Gastrocnemius medialis (tissue), 4 donors: ENCODE measurements at regions not wholly inside any gene's neighbourhood (a gene's known extent, or its start where the extent isn't known, plus 50 kb on each side); places are given as distances from the start of the nearest gene placed in this dataset.

Experiments
- POLR2A ChIP-seq, 2 donors: fragments of 450-650 bp; IDR thresholded peaks; one replicate each; pipeline ENCODE4 v1.6.1; 2017; ENCODE audit warnings: antibody characterized with exemption in 2 of 2, mild to moderate bottlenecking in 2 of 2, moderate library complexity in 2 of 2
- TF ChIP-seq, protein P1 (sequence below), 5 experiments: fragments of 450-650 bp in 3 of 5; fragments of 200-600 bp in 2 of 5; sonication (generic) in 2 of 5; IDR thresholded peaks in 4 of 5; conservative IDR thresholded peaks in 1 of 5; 1 replicate in 4 of 5; 2 replicates in 1 of 5; pipeline ENCODE4 v1.5.1; 2016 to 2019; ENCODE audit warnings: antibody characterized with exemption in 5 of 5, mild to moderate bottlenecking in 3 of 5, moderate library complexity in 3 of 5

DNA sequence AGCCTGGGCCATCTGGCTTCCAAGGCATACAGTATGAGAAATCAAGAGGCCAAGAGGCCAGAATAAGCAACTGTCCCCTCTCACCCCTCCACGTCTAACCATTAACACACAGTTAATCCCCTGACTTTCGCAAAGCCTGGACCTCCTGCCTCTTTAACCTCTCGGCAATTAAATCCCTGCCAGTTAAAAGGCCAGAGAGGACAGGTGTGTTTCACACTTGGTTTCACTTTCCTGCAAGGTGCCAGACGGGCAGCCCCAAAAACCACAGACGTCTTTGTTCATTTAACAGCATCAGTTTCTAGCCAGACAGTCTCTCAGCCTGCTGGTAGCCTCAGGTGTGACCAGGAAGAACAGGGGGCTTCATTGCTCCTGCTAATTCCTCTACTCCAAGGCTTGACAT is 91.1 kb upstream of the KIT start:
- TF ChIP-seq, protein P1, sequence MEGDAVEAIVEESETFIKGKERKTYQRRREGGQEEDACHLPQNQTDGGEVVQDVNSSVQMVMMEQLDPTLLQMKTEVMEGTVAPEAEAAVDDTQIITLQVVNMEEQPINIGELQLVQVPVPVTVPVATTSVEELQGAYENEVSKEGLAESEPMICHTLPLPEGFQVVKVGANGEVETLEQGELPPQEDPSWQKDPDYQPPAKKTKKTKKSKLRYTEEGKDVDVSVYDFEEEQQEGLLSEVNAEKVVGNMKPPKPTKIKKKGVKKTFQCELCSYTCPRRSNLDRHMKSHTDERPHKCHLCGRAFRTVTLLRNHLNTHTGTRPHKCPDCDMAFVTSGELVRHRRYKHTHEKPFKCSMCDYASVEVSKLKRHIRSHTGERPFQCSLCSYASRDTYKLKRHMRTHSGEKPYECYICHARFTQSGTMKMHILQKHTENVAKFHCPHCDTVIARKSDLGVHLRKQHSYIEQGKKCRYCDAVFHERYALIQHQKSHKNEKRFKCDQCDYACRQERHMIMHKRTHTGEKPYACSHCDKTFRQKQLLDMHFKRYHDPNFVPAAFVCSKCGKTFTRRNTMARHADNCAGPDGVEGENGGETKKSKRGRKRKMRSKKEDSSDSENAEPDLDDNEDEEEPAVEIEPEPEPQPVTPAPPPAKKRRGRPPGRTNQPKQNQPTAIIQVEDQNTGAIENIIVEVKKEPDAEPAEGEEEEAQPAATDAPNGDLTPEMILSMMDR (IDR thresholded peaks at IDR 0.05 in 4 of 5, conservative IDR thresholded peaks at IDR 0.05 in 1 of 5) = no peak
- TF ChIP-seq POLR2A (IDR thresholded peaks at IDR 0.05) = no peak
